ENCODE measurements at regions not wholly inside any gene's neighbourhood (a gene's known extent, or its start where the extent isn't known, plus 50 kb on each side); places are given as distances from the start of the nearest gene placed in this dataset.
"Not testable (repeated sequence)": the region's sequence is repeated elsewhere in the genome, so short reads cannot be mapped to it uniquely, and the experiment has no call there.

- TF ChIP-seq CTCF (IDR thresholded peaks at IDR 0.05) = no peak
- no peak for DNase-seq
- no peak overlapping the region for H3K27ac ChIP-seq
- intact Hi-C loops (cut with DNase I) = loop anchor here in 9 of 10 donors (1.0 to 5.0 kb wide), 5 partner anchors 1136 to 1144 kb away; partner anchors contain the start of gene FZD8 (in 1 of the 9)
- H3K27me3 ChIP-seq = no peaks in the 10 kb centered on the region
- ATAC-seq = no peak
- no peaks in the 10 kb centered on the region for H3K9me3 ChIP-seq
- no peaks in the 10 kb centered on the region for H3K36me3 ChIP-seq
- H3K4me1 ChIP-seq = peaks cover 0 to 6% (median 0%) of the 10 kb centered on the region in 9 donors
- H3K4me3 ChIP-seq = no peak overlapping the region
Observed at GRCh38 chr10:36778651-36779050, 346.7 kb upstream of the ANKRD30A start.

- intact Hi-C loops (cut with DNase I) = no loop called here
- Histone ChIP-seq H3K27ac (no peak overlapping the region), H3K27me3 (no peaks in the 10 kb centered on the region), H3K9me3 (no peaks in the 10 kb centered on the region), H3K4me1 (no peaks in the 10 kb centered on the region), H3K4me3 (no peak overlapping the region), H3K36me3 (no peaks in the 10 kb centered on the region)
- TF ChIP-seq CTCF (IDR thresholded peaks at IDR 0.05) = no peak
- WGBS, 2 donors = 94 to 96% methylated on average over 2 of the region's 2 CpGs
- no peak for ATAC-seq
- no peak for DNase-seq
Observed at GRCh38 chr10:36773652-36774051, 351.7 kb upstream of the ANKRD30A start.

- no peak for TF ChIP-seq CTCF (IDR thresholded peaks at IDR 0.05)
- 89 to 92% methylated on average over 1 of the region's 1 CpG for WGBS, 2 donors
- Histone ChIP-seq H3K36me3 (no peaks in the 10 kb centered on the region), H3K4me1 (no peaks in the 10 kb centered on the region), H3K27ac (no peak overlapping the region), H3K4me3 (no peak overlapping the region), H3K9me3 (no peaks in the 10 kb centered on the region), H3K27me3 (no peaks in the 10 kb centered on the region)
- intact Hi-C loops (cut with DNase I) = no loop called here
- no peak for DNase-seq
- ATAC-seq = no peak
Observed at GRCh38 chr10:36771725-36772124, 353.7 kb upstream of the ANKRD30A start.

- H3K4me3 ChIP-seq; H3K36me3 ChIP-seq; H3K9me3 ChIP-seq; H3K27me3 ChIP-seq; H3K27ac ChIP-seq; ATAC-seq; intact Hi-C loops (cut with DNase I); H3K4me1 ChIP-seq; DNase-seq: not testable (repeated sequence)
- WGBS, 2 donors = 96 to 97% methylated on average over 7 of the region's 7 CpGs
Observed at GRCh38 chr10:36769741-36770140, 355.7 kb upstream of the ANKRD30A start.

- Histone ChIP-seq H3K27me3 (no peaks in the 10 kb centered on the region), H3K4me3 (no peak overlapping the region), H3K27ac (no peak overlapping the region), H3K4me1 (no peaks in the 10 kb centered on the region), H3K36me3 (no peaks in the 10 kb centered on the region), H3K9me3 (no peaks in the 10 kb centered on the region)
- ATAC-seq (no peak), DNase-seq (no peak)
- WGBS, 2 donors = 69 to 71% methylated on average over 3 of the region's 3 CpGs
- intact Hi-C loops (cut with DNase I) = no loop called here
- no peak for TF ChIP-seq CTCF (IDR thresholded peaks at IDR 0.05)
Observed at GRCh38 chr10:36766940-36767339, 358.5 kb upstream of the ANKRD30A start.

Measured in heart right ventricle (tissue), 16 donors.